ENCODE measurements at regions not wholly inside any gene's neighbourhood (a gene's known extent, or its start where the extent isn't known, plus 50 kb on each side); places are given as distances from the start of the nearest gene placed in this dataset.

GRCh38 chr4:181272422-181272821 is 970.8 kb upstream of the TENM3 start:
- no peak for DNase-seq (ENCODE audit: low read depth)

GRCh38 chr4:181278941-181279340 is 964.3 kb upstream of the TENM3 start:
- DNase-seq (ENCODE audit: low read depth) = no peak

- no peak for DNase-seq (ENCODE audit: low read depth)
These were observed 961.8 kb upstream of the TENM3 start for GRCh38 chr4:181281451-181281850.

GRCh38 chr4:181289198-181289597 is 954.0 kb upstream of the TENM3 start:
- no peak for DNase-seq (ENCODE audit: low read depth)

- DNase-seq (ENCODE audit: low read depth) = no peak
These were observed 951.6 kb upstream of the TENM3 start for GRCh38 chr4:181291615-181292014.

GRCh38 chr4:181293014-181293413 is 950.2 kb upstream of the TENM3 start:
- no peak for DNase-seq (ENCODE audit: low read depth)

- no peak for DNase-seq (ENCODE audit: low read depth)
These were observed 949.7 kb upstream of the TENM3 start for GRCh38 chr4:181293541-181293940.

- no peak for DNase-seq (ENCODE audit: low read depth)
These were observed 948.8 kb upstream of the TENM3 start for GRCh38 chr4:181294421-181294820.

GRCh38 chr4:181301735-181302710 is 941.2 kb upstream of the TENM3 start:
- no peak for DNase-seq (ENCODE audit: low read depth)

- DNase-seq (ENCODE audit: low read depth) = no peak
These were observed 935.4 kb upstream of the TENM3 start for GRCh38 chr4:181307824-181308223.

- no peak for DNase-seq (ENCODE audit: low read depth)
These were observed 934.5 kb upstream of the TENM3 start for GRCh38 chr4:181308476-181309312.

GRCh38 chr4:181312066-181312465 is 931.1 kb upstream of the TENM3 start:
- no peak for DNase-seq (ENCODE audit: low read depth)

GRCh38 chr4:181319629-181320028 is 923.6 kb upstream of the TENM3 start:
- DNase-seq (ENCODE audit: low read depth) = no peak

- no peak for DNase-seq (ENCODE audit: low read depth)
These were observed 920.1 kb upstream of the TENM3 start for GRCh38 chr4:181323061-181323460.

GRCh38 chr4:181330654-181331201 is 912.5 kb upstream of the TENM3 start:
- DNase-seq (ENCODE audit: low read depth) = no peak

GRCh38 chr4:181331214-181331613 is 912.0 kb upstream of the TENM3 start:
- no peak for DNase-seq (ENCODE audit: low read depth)

- DNase-seq (ENCODE audit: low read depth) = no peak
These were observed 897.3 kb upstream of the TENM3 start for GRCh38 chr4:181345931-181346330.

- no peak for DNase-seq (ENCODE audit: low read depth)
These were observed 892.4 kb upstream of the TENM3 start for GRCh38 chr4:181350615-181351415.

- DNase-seq (ENCODE audit: low read depth) = no peak
These were observed 878.7 kb upstream of the TENM3 start for GRCh38 chr4:181364504-181364903.

- DNase-seq (ENCODE audit: low read depth) = no peak
These were observed 877.5 kb upstream of the TENM3 start for GRCh38 chr4:181365671-181366070.

- DNase-seq (ENCODE audit: low read depth) = no peak
These were observed 871.2 kb upstream of the TENM3 start for GRCh38 chr4:181372014-181372413.

GRCh38 chr4:181376058-181376457 is 867.1 kb upstream of the TENM3 start:
- no peak for DNase-seq (ENCODE audit: low read depth)

Data from activated T-helper 1 cell treated with Interleukin-2 at 50 U/mL for 16 hours (primary cell).